ENCODE measurements at regions not wholly inside any gene's neighbourhood (a gene's known extent, or its start where the extent isn't known, plus 50 kb on each side); places are given as distances from the start of the nearest gene placed in this dataset.

GRCh38 chr4:176443117-176443516 lies 123.4 kb downstream of the SPCS3 start:
- peak; percentile 92 for DNase-seq
- H3K79me2 ChIP-seq (ENCODE audit: insufficient read depth) = no peaks in the 10 kb centered on the region
- 1% methylated on average over 4 of the region's 4 CpGs for WGBS, 2 experiments (ENCODE audit: low coverage in 1 of 2, low lambda C conversion rate in 2 of 2, missing lambda C conversion rate in 2 of 2)
- H3K4me1 ChIP-seq (ENCODE audit: insufficient read depth) = peaks cover 30% of the 10 kb centered on the region
- peak overlapping the region; percentile 33; the same call in 1 of the 2 replicates for H3K4me3 ChIP-seq
- in situ Hi-C loops (cut with MboI) = no loop called here
- peaks cover 28% of the 10 kb centered on the region for H3F3A ChIP-seq (ENCODE audit: insufficient read depth)
- H3K27ac ChIP-seq = peak overlapping the region; percentile 59
- TF ChIP-seq EZH2 (IDR thresholded peaks at IDR 0.05; ENCODE audit: insufficient read depth, poor library complexity, severe bottlenecking) (no peak), EZH2phosphoT487 (IDR thresholded peaks at IDR 0.05; ENCODE audit: insufficient read depth, low read depth) (peak; percentile 75; the same call in 1 of the 2 replicates)
- H3K27me3 ChIP-seq (replicated peaks; ENCODE audit: insufficient read depth) = no peaks in the 10 kb centered on the region
- no peaks in the 10 kb centered on the region for H4K20me1 ChIP-seq (ENCODE audit: insufficient read depth)
- no peaks in the 10 kb centered on the region for H3K9me2 ChIP-seq (ENCODE audit: insufficient read depth)
- no peak overlapping the region for H3K9ac ChIP-seq
- no peak overlapping the region for H2AFZ ChIP-seq
- H3K36me3 ChIP-seq (ENCODE audit: low read depth) = no peaks in the 10 kb centered on the region
- no peaks in the 10 kb centered on the region for H3K9me3 ChIP-seq (ENCODE audit: low read depth)
- H3K4me2 ChIP-seq (ENCODE audit: unreplicated experiment) = peak overlapping the region; percentile 59

- Histone ChIP-seq H3K27me3 (replicated peaks; ENCODE audit: insufficient read depth) (no peaks in the 10 kb centered on the region), H3K9me3 (ENCODE audit: low read depth) (no peaks in the 10 kb centered on the region), H3K9me2 (ENCODE audit: insufficient read depth) (no peaks in the 10 kb centered on the region), H3K4me3 (peak overlapping the region; percentile 33), H3K9ac (no peak overlapping the region), H3K4me1 (ENCODE audit: insufficient read depth) (peaks cover 23% of the 10 kb centered on the region), H4K20me1 (ENCODE audit: insufficient read depth) (no peaks in the 10 kb centered on the region), H3K36me3 (ENCODE audit: low read depth) (no peaks in the 10 kb centered on the region), H3K79me2 (ENCODE audit: insufficient read depth) (no peaks in the 10 kb centered on the region), H3K4me2 (ENCODE audit: unreplicated experiment) (peak overlapping the region; percentile 59), H2AFZ (no peak overlapping the region), H3K27ac (peak overlapping the region; percentile 59), H3F3A (ENCODE audit: insufficient read depth) (peaks cover 28% of the 10 kb centered on the region)
- peak; percentile 44 for DNase-seq
- WGBS, 2 experiments (ENCODE audit: low coverage in 1 of 2, low lambda C conversion rate in 2 of 2, missing lambda C conversion rate in 2 of 2) = 45 to 71% methylated on average over 3 of the region's 3 CpGs
- in situ Hi-C loops (cut with MboI) = no loop called here
- no peak for TF ChIP-seq EZH2phosphoT487 (IDR thresholded peaks at IDR 0.05; ENCODE audit: insufficient read depth, low read depth)
- TF ChIP-seq EZH2 (IDR thresholded peaks at IDR 0.05; ENCODE audit: insufficient read depth, poor library complexity, severe bottlenecking) = no peak
Observed at GRCh38 chr4:176443646-176444409, 124.1 kb downstream of the SPCS3 start.

- no peaks in the 10 kb centered on the region for H3K27me3 ChIP-seq (replicated peaks; ENCODE audit: insufficient read depth)
- peaks cover 28% of the 10 kb centered on the region for H3F3A ChIP-seq (ENCODE audit: insufficient read depth)
- peak; percentile 90 for DNase-seq
- H3K9ac ChIP-seq = no peak overlapping the region
- 7 to 14% methylated on average over 3 of the region's 3 CpGs for WGBS, 2 experiments (ENCODE audit: low coverage in 1 of 2, low lambda C conversion rate in 2 of 2, missing lambda C conversion rate in 2 of 2)
- H3K36me3 ChIP-seq (ENCODE audit: low read depth) = no peaks in the 10 kb centered on the region
- H3K79me2 ChIP-seq (ENCODE audit: insufficient read depth) = no peaks in the 10 kb centered on the region
- H3K4me2 ChIP-seq (ENCODE audit: unreplicated experiment) = peak overlapping the region; percentile 59
- no peaks in the 10 kb centered on the region for H4K20me1 ChIP-seq (ENCODE audit: insufficient read depth)
- H3K9me2 ChIP-seq (ENCODE audit: insufficient read depth) = no peaks in the 10 kb centered on the region
- H3K9me3 ChIP-seq (ENCODE audit: low read depth) = no peaks in the 10 kb centered on the region
- peaks cover 22% of the 10 kb centered on the region for H3K4me1 ChIP-seq (ENCODE audit: insufficient read depth)
- peak overlapping the region; percentile 33; the same call in 1 of the 2 replicates for H3K4me3 ChIP-seq
- no peak for TF ChIP-seq EZH2phosphoT487 (IDR thresholded peaks at IDR 0.05; ENCODE audit: insufficient read depth, low read depth)
- no peak for TF ChIP-seq EZH2 (IDR thresholded peaks at IDR 0.05; ENCODE audit: insufficient read depth, poor library complexity, severe bottlenecking)
- in situ Hi-C loops (cut with MboI) = no loop called here
- H3K27ac ChIP-seq = peak overlapping the region; percentile 59; the same call in 1 of the 2 replicates
- no peak overlapping the region for H2AFZ ChIP-seq
Observed at GRCh38 chr4:176444741-176445140, 125.0 kb downstream of the SPCS3 start.

GRCh38 chr4:176448761-176449160 lies 129.0 kb downstream of the SPCS3 start:
- WGBS, 2 experiments (ENCODE audit: low coverage in 1 of 2, low lambda C conversion rate in 2 of 2, missing lambda C conversion rate in 2 of 2) = 96 to 98% methylated on average over 3 of the region's 3 CpGs
- no peaks in the 10 kb centered on the region for H3K9me3 ChIP-seq (ENCODE audit: low read depth)
- H3K36me3 ChIP-seq (ENCODE audit: low read depth) = no peaks in the 10 kb centered on the region
- in situ Hi-C loops (cut with MboI) = no loop called here
- no peak for DNase-seq
- no peak overlapping the region for H2AFZ ChIP-seq
- peaks cover 9% of the 10 kb centered on the region for H3K4me1 ChIP-seq (ENCODE audit: insufficient read depth)
- peaks cover 14% of the 10 kb centered on the region for H3F3A ChIP-seq (ENCODE audit: insufficient read depth)
- TF ChIP-seq EZH2 (IDR thresholded peaks at IDR 0.05; ENCODE audit: insufficient read depth, poor library complexity, severe bottlenecking) (no peak), EZH2phosphoT487 (IDR thresholded peaks at IDR 0.05; ENCODE audit: insufficient read depth, low read depth) (no peak)
- H3K9me2 ChIP-seq (ENCODE audit: insufficient read depth) = no peaks in the 10 kb centered on the region
- H3K27ac ChIP-seq = no peak overlapping the region
- H3K79me2 ChIP-seq (ENCODE audit: insufficient read depth) = no peaks in the 10 kb centered on the region
- H3K9ac ChIP-seq = no peak overlapping the region
- H4K20me1 ChIP-seq (ENCODE audit: insufficient read depth) = no peaks in the 10 kb centered on the region
- no peak overlapping the region for H3K4me3 ChIP-seq
- H3K4me2 ChIP-seq (ENCODE audit: unreplicated experiment) = no peak overlapping the region
- H3K27me3 ChIP-seq (replicated peaks; ENCODE audit: insufficient read depth) = no peaks in the 10 kb centered on the region
